Right lobe of liver (tissue), 6 donors: ENCODE measurements at regions not wholly inside any gene's neighbourhood (a gene's known extent, or its start where the extent isn't known, plus 50 kb on each side); places are given as distances from the start of the nearest gene placed in this dataset.
"Not testable (repeated sequence)": the region's sequence is repeated elsewhere in the genome, so short reads cannot be mapped to it uniquely, and the experiment has no call there.

Experiments
- ATAC-seq, 4 donors: fragments of 200-7000 bp; cut with Tn5 transposase; one replicate each; pipeline ENCODE4 v1.9.1; 2020; ENCODE audit warnings: mild to moderate bottlenecking in 4 of 4, moderate library complexity in 4 of 4
- DNase-seq, 3 donors: peaks; one replicate each; pipeline ENCODE4 v3.0.0-alpha.2; 2020
- H3K27ac ChIP-seq, 3 donors: fragments of 200-600 bp; one replicate each; pipeline ENCODE4 v1.8.0; 2022
- H3K27me3 ChIP-seq, 2 donors: fragments of 200-600 bp; one replicate each; pipeline ENCODE4 v1.8.0; 2022
- H3K36me3 ChIP-seq, 4 donors: fragments of 200-600 bp; sonication (generic) in 1 of 4; one replicate each; pipeline versions ENCODE4 v1.5.1 to v1.8.0; 2017 to 2022; ENCODE audit warnings: control low read depth in 1 of 4
- H3K4me1 ChIP-seq, 4 donors: fragments of 200-600 bp; sonication (generic) in 1 of 4; one replicate each; pipeline versions ENCODE4 v1.5.1 to v1.8.0; 2017 to 2022; ENCODE audit warnings: control low read depth in 1 of 4
- H3K4me3 ChIP-seq, 3 donors: fragments of 200-600 bp; one replicate each; pipeline ENCODE4 v1.8.0; 2022
- H3K9me3 ChIP-seq, 4 donors: fragments of 200-600 bp; sonication (generic) in 1 of 4; one replicate each; pipeline versions ENCODE4 v1.5.1 to v1.8.0; 2017 to 2022; ENCODE audit warnings: control low read depth in 1 of 4
- POLR2A ChIP-seq: fragments of 450-650 bp; IDR thresholded peaks from one replicate; pipeline ENCODE4 v1.6.1; 2017; ENCODE audit warnings: antibody characterized with exemption, mild to moderate bottlenecking
- WGBS: methylation state at CpG from one replicate; pipeline ENCODE4 v1.1.6; 2018; ENCODE audit warnings: low coverage, low lambda C conversion rate; ENCODE audit not compliant: insufficient coverage; ENCODE audit errors: missing lambda C conversion rate; 5-methylcytosine and 5-hydroxymethylcytosine counted together
- intact Hi-C, 2 donors: fragments of 100-400 bp; cut with DNase I; formaldehyde crosslinking; loops; one replicate each; pipeline versions ENCODE4 v1.11.2 to v1.14.1; 2022
- TF ChIP-seq, protein P1 (sequence below), 4 donors: fragments of 200-600 bp in 3 of 4; fragments of 450-650 bp in 1 of 4; IDR thresholded peaks; one replicate each; pipeline versions ENCODE4 v1.5.1 to v1.8.0; 2016 to 2022; ENCODE audit warnings: antibody characterized with exemption in 4 of 4, mild to moderate bottlenecking in 2 of 4
- donor health status: DM: no; HTN: yes; CAD: no.
- donor health status: DM: no; HTN: no; CAD: no.
- donor health status: DM: no; HTN: no; CAD: no.
- donor health status: DM: no; HTN: yes; CAD: no.
- donor health status: DM: no; HTN: yes; CAD: no.

DNA sequence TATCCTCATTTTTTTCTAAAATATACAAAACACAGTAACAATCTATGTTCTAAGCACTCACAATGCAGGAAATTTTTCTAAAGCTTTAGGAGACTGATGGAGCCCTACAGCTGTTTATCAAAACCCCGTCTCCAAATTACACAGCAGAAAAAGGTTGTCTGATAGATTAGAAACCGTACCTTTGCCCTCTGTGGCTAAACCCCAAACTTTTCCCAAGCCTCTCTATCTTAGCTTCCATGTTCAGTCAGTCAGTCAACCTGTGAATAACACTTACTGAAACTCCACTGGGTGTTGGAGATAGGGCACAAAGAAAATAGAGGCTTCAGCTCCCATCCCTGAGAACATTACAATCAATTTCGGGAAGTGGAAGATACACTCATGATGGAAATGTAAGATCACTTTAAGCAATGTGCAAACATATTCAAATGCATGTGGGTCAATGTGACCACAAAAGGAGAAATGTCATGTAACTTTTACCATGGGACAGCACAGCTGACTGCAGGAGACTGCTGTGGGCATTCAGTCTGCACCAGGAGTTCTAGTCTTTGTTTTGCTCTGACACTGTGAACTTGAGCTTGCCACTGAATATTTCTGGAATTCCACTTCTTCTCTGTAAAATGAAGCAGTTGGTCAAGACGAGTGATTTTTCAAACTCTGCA, 279.5 kb upstream of the PIK3R1 start:
- Histone ChIP-seq H3K4me3 (no peak overlapping the region), H3K4me1 (peaks cover 0 to 15% (median 6%) of the 10 kb centered on the region in 4 donors), H3K27me3 (no peaks in the 10 kb centered on the region), H3K9me3 (no peaks in the 10 kb centered on the region), H3K27ac (peak overlapping the region in 2 of 3 donors; percentile 8 to 19), H3K36me3 (no peaks in the 10 kb centered on the region)
- no peak for TF ChIP-seq POLR2A
- TF ChIP-seq, protein P1, sequence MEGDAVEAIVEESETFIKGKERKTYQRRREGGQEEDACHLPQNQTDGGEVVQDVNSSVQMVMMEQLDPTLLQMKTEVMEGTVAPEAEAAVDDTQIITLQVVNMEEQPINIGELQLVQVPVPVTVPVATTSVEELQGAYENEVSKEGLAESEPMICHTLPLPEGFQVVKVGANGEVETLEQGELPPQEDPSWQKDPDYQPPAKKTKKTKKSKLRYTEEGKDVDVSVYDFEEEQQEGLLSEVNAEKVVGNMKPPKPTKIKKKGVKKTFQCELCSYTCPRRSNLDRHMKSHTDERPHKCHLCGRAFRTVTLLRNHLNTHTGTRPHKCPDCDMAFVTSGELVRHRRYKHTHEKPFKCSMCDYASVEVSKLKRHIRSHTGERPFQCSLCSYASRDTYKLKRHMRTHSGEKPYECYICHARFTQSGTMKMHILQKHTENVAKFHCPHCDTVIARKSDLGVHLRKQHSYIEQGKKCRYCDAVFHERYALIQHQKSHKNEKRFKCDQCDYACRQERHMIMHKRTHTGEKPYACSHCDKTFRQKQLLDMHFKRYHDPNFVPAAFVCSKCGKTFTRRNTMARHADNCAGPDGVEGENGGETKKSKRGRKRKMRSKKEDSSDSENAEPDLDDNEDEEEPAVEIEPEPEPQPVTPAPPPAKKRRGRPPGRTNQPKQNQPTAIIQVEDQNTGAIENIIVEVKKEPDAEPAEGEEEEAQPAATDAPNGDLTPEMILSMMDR (IDR thresholded peaks at IDR 0.05) = no peak
- WGBS = 37% methylated on average over 4 of the region's 4 CpGs
- peak; percentile 75 to 86 (median 84) for ATAC-seq
- DNase-seq = no peak
- intact Hi-C loops = no loop called here

DNA sequence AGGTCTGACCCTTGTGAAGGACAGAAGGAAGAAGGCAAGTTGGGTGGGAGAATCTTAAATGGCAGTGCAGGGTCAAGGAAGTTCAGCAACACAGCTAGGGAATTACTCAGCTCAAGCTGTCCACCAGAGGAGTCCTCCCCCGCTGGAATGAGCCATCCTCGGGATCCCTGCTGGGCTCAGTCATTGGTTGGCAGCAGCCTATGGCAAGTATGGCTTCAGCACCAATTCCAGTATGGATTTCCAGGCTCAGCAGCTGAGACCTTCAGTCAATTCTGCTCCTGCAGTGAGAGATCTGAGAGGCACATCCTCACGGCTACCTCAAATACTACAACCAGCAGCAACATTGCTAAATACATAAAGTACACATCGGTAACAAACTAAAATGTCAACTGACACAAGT, 280.6 kb upstream of the PIK3R1 start:
- H3K4me1 ChIP-seq = peaks cover 0 to 15% (median 6%) of the 10 kb centered on the region in 4 donors
- no peaks in the 10 kb centered on the region for H3K36me3 ChIP-seq
- 85% methylated on average over 4 of the region's 4 CpGs for WGBS
- TF ChIP-seq POLR2A = no peak
- TF ChIP-seq, protein P1 (IDR thresholded peaks at IDR 0.05) = no peak
- no peaks in the 10 kb centered on the region for H3K9me3 ChIP-seq
- intact Hi-C loops = no loop called here
- no peak for ATAC-seq
- no peak overlapping the region for H3K27ac ChIP-seq
- no peaks in the 10 kb centered on the region for H3K27me3 ChIP-seq
- no peak for DNase-seq
- H3K4me3 ChIP-seq = no peak overlapping the region

DNA sequence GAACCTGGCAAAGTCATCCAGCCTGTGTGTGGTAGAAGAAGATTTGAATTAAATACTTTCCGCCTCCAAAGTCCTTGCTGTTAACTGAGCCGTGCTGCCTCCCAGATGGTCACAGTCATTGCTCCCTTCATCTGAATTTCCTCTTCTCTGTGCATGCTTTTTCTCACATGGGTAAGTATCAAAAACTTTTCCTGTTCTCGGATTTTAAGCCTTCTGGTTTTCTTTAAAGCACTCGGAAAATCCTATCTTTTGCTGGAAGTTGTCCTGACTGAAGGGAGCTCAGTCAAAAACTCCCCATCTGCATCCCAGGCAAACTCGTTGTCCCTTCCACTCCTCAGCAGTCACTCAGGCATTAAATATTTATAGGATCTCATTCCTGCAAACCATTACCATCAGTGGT, 290.0 kb upstream of the PIK3R1 start:
- DNase-seq (no peak), ATAC-seq (no peak)
- no peak overlapping the region for H3K4me3 ChIP-seq

DNA sequence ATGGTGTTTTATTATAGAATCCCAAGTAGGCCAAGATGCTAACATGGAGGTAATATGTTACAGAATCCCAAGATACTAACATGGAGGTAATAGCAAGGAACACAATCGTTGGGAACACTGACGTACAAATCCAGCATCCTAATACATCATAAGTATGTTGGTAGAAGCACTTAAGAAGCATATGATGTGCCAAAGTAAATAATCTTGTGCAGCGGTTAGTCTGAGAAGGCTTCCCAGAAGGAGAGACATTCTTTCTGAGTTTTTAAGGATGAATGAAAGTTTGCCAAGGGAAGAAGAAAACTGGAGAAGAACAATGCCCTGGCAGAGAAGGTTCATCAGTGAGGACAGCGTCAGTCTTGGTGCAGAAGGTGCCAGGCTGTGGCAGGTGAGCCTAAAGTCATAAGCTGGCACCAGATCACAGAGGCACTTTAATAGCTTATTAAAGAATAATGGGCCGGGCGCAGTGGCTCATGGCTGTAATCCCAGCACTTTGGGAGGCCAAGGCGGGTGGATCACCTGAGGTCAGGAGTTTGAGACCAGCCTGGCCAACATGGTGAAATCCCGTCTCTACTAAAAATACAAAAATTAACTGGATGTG, 294.5 kb upstream of the PIK3R1 start:
- Histone ChIP-seq H3K9me3 (no peaks in the 10 kb centered on the region), H3K4me1 (no peaks in the 10 kb centered on the region), H3K36me3 (no peaks in the 10 kb centered on the region), H3K4me3 (no peak overlapping the region), H3K27ac (no peak overlapping the region), H3K27me3 (no peaks in the 10 kb centered on the region)
- no peak for TF ChIP-seq POLR2A
- TF ChIP-seq, protein P1 (IDR thresholded peaks at IDR 0.05) = no peak
- ATAC-seq = no peak
- WGBS = 89% methylated on average over 8 of the region's 8 CpGs
- DNase-seq = no peak
- intact Hi-C loops = no loop called here

More for the DNA sequence above, 290.0 kb upstream of the PIK3R1 start:
- intact Hi-C loops = no loop called here
- TF ChIP-seq POLR2A = no peak
- TF ChIP-seq, protein P1 (IDR thresholded peaks at IDR 0.05) = no peak
- H3K4me1 ChIP-seq = no peaks in the 10 kb centered on the region
- 74% methylated on average over 5 of the region's 5 CpGs for WGBS
- H3K9me3 ChIP-seq = no peaks in the 10 kb centered on the region
- H3K36me3 ChIP-seq = no peaks in the 10 kb centered on the region
- H3K27me3 ChIP-seq = no peaks in the 10 kb centered on the region
- H3K27ac ChIP-seq = no peak overlapping the region

DNA sequence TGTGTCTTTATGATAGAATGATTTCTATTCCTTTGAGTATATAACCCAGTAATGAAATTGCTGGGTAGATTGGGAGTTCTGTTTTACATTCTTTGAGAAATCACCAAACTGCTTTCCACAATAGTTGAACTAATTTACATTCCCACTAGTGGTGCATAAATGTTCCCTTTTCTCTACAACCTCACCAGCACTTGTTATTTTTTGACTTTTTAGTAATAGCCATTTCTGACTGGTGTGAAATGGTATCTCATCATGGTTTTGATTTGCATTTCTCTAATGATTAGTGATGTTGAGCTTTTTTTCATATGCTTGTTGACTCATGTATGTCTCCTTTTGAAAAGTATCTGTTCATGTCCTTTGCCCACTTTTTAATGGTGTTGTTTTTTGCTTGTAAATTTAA, 296.0 kb upstream of the PIK3R1 start:
- H3K9me3 ChIP-seq, H3K36me3 ChIP-seq, H3K4me1 ChIP-seq, intact Hi-C loops, H3K27me3 ChIP-seq, H3K4me3 ChIP-seq, DNase-seq, H3K27ac ChIP-seq, ATAC-seq: not testable (repeated sequence)
